Activated CD8-positive, alpha-beta memory T cell treated with anti-CD3 and anti-CD28 coated beads, Interleukin-2, amount 50 U/mL, for 24 hours (primary cell): ENCODE measurements at regions not wholly inside any gene's neighbourhood (a gene's known extent, or its start where the extent isn't known, plus 50 kb on each side); places are given as distances from the start of the nearest gene placed in this dataset.
"Not testable (repeated sequence)": the region's sequence is repeated elsewhere in the genome, so short reads cannot be mapped to it uniquely, and the experiment has no call there.

Source experiments
- DNase-seq: peaks from one replicate; pipeline ENCODE4 v3.0.0-alpha.2; 2020; ENCODE audit errors: extremely low read depth

DNA sequence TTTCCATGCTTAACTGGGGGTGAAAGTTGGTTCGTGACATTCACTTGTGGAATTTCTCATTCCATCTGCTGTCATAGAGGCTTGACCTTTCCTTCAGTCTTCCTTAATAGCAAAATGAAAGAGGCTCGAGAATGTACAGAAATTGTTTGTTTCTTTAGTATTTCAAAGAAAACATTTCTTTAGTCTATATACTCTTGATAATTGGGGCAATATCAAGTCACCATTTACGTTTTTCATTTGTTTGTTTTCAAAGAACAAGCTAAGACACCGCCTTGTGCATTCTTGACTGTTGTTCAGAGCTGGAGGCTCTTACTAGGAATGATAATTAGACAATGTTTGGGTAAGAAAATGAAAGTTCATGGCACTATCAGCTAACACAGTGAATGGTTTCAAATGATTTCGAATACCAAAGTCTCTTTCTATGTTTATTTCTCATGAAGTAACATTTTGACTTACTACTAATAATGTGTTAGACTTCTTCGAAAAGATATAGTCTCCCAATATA, 835.4 kb downstream of the SEMA5A start:
- no peak for DNase-seq

DNA sequence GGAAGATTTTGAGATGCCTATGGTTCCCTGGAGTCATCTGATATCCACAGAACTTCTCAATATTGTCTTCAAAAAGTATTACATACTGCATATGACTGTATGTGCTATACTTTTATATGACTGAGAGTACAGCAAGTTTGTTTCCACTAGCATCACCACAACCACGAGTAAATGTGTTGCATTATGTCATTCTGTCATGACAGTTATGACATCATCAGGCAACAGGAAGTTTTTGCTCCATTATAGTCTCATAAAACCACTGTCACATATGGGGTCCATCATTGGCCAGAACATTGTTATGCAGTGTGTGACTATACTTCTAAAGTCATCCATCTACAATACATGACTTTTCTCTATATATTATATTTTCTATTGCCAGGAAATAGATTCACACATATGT, 831.7 kb downstream of the SEMA5A start:
- no peak for DNase-seq

DNA sequence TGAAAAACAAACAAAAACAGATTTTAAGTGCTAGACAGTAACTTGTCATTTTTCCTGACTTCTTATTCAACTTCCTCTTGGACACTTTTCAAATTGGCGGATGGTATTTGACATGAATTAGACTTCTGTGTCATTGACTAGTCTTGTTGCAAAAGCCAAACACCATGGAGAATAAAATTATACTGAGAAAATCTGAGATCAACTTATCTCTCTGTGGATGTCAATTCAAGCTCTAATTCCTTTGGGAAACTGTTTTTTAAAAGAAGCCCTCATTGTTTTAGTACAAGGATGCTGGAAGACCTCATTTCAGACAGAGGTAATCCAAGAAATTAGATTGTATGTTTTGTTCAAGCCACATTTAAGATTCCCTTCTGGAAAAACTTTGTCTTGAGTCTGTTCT, 831.0 kb downstream of the SEMA5A start:
- no peak for DNase-seq

DNA sequence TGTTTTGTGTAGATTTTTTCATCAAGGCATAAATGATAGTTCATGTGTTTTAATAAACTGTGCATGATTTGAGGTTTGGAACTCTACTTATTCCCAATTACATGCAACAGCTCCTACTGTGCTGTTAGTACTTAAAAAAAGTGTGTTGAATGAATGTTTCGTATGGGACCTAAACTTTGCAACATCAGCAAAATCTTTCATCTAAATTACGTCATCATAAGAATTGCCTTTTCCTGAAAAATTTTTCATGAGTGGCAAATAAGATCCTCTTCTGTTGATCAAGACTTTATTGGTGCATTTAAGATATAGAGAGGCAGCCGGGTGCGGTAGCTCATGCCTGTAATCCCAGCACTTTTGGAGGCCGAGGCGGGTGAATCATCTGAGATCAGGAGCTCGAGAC, 826.1 kb downstream of the SEMA5A start:
- DNase-seq: no peak

DNA sequence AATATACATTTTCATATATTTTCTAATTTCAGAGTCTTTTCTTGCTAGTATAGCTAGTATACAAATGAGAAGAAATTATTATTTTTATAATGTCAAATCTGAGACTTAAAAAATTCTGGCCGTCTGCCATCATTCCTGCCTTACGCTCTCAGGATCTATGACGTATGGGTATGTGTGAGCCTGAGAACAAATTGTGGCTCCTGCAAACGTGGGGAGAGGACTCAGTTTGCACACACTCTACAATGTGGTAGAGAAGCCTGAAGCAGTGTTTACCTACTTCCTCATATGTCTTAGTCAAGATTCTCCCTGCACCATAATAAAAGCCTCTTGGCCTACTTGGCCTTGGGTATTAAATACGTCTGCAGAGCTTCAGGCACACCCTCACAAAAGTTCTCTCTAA, 825.4 kb downstream of the SEMA5A start:
- no peak for DNase-seq

DNA sequence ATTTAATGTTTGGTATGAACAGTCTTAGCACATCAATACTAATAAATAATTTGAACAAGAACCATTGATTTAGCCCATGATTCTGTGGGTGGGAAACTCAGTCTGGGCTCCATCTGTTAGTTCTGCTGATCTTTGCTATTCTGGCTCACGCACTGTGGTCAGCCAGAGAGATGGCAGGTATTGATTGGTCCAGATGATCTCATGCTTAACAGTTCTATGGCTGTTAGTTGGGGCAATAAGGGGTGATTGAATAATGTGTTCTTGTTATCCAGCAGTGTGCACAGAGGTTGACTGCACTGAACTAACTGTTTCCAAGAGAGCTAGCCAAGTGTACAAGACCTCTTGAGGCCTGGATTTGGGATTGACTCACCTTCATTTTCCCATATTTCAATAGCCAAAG, 824.3 kb downstream of the SEMA5A start:
- no peak for DNase-seq

DNA sequence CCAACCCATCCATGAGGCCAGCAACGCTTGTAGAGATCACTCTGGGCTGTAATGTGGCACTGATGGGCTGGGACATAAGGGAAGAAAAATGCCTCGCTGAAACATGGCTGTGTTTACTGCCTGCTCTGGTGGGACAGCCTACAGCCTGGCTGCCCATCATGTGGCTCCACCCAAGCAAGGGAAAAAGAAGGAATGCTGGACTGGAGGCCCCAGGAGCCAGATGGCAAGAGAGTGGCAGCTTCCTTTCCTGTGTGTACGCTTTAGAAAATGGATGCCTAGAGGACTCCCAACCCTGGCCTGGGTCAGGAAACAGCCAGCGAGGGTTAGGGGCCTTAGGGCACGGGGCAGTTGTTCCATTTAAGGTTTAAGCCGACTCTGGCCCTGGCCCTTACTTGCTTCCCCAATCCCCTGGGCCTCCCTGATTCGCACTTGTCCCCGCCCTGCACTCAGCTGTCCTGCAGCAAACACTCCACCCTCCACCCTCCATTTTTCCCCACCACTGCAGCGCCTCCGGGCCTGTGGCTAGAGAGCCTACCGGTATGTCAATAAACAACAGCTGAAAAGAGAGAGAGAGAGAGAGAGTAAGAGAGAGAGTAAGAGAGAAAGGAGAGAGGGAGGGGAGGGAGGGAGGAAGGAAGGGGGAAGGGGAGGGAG, 819.4 kb downstream of the SEMA5A start:
- no peak for DNase-seq

DNA sequence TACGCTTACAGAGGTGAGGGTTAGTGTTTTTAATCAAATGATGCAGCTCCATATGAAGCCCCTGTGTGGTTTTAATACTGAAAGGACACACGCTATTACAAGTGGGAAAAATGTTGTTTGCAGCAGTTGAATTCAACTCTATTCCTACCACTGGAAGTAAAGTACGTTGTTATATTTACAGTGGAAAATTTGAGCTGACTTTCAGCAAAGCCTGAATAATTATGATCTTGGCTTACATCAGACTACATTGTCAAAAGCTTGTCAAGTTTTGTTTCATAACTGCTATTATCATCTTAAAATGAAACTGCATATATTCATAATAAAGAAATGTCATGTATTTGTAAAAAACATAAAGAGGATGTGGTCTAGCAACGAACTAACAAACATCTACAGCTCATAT, 818.5 kb downstream of the SEMA5A start:
- DNase-seq: no peak

DNA sequence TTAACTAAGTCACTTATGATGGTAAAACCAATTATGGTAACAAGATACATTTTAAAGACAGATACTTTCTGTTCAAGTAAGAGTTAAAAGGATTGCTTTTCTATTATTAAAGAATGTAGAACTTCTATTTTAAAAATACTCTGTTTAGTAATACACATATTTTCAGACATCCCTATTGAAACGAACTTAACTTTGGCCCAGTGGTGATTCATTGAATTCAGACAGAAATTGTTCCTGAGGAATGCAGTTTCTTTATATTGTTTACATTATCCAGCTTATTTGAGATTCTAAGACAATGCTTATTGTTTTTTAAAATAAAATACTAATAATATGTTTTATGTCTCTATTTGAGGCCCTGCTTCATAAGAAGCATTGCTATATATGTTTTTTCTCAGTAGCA, 816.4 kb downstream of the SEMA5A start:
- DNase-seq: no peak

DNA sequence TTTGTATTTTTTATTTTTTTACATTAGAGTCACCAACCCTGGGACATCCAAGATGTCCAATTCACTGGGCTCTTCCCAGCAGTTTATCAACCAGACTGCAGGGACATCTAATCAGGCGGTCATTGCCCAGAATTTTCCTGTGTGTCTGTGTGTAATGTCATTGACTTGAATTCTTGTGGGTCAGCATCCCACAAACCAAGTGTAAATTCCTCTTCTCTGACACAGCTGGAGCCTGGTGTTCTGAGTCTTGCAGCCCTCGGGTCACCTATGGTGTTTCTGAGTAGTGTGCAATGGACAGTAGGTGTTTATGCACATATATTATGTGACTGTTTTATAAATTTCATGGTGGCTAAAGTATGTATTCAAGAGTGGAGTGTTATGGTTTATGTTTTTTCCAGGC, 815.7 kb downstream of the SEMA5A start:
- no peak for DNase-seq

DNA sequence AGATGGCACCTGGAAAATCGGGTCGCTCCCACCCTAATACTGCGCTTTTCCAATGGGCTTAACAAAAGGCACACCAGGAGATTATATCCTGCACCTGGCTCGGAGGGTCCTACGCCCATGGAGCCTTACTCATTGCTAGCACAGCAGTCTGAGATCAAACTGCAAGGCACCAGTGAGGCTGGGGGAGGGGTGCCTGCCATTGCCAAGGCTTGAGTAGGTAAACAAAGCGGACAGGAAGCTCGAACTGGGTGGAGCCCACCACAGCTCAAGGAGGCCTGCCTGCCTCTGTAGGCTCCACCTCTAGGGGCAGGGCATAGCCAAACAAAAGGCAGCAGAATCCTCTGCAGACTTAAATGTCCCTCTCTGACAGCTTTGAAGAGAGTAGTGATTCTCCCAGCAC, 814.8 kb downstream of the SEMA5A start:
- DNase-seq: not testable (repeated sequence)

DNA sequence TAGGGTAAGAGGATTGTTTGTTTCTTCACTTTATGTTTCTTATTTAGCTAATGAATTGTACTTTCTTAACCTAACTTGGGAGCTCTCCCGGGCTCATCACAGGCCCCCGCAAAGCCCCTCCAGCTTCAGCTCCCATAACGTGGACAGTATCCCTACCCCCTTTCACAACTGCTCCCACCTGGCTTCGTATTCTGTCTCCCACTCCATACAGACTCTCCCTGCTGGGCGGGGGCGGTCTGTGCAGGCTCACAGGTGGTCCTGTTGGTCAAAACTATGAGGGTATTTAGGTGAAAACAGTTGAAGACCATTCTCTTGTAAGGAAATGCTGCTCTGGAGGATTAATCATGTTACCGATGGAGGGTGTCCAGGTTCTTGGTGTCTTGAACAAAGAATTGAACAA, 805.3 kb downstream of the SEMA5A start:
- DNase-seq: no peak

DNA sequence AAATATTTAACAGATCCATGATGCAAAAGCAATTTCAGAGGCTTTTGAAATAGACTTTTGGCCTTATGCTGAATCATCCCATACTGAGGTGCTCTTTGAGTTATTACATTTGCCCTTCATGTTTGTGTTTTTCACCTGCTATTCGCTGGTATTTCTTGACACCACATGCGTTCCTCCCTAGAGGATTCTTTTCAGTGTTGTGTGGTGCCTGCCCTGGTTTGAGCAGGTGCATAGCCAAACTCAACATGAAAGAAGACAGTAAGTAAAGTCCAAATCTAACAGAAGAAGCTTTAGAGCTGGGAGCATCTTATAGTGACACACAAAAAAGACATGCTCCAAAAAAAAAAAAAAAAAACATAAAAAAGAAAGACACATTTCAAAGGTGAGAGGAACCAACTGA, 796.3 kb downstream of the SEMA5A start:
- no peak for DNase-seq

DNA sequence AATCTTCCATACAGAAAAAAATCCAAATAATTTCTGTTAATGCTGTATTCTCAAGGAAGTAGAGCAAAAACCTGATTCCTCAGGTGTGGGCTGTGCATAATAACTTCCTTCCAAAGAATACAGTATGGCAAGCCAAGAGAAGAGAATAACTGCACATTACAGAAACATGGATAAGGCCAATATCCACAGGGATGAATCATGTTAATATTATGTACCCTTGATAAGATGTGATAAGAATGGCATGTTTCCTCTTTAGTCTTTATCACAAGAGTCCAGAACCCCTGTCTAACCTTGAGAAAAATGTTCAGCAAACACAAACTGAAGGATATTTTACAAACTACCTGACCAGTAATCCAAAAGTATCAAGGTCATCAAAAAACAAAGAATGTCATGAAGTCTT, 795.8 kb downstream of the SEMA5A start:
- no peak for DNase-seq

DNA sequence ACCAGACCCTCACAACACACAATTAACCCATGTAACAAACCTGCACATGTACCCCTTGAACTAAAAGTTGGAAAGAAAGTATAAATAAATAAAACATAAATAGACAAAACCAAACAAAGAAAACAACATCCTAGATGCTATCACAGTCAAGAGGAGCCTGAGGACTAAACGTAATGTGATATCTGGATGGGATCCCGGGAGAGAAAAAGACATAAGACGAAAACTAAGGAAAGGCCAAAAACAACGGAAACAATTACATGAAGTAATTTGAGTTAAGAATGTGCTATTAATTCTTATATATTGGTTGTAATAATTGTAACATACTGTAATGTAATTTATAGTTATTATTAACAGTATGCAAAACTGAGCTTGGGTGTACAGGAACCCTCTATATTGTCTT, 793.9 kb downstream of the SEMA5A start:
- DNase-seq: no peak

DNA sequence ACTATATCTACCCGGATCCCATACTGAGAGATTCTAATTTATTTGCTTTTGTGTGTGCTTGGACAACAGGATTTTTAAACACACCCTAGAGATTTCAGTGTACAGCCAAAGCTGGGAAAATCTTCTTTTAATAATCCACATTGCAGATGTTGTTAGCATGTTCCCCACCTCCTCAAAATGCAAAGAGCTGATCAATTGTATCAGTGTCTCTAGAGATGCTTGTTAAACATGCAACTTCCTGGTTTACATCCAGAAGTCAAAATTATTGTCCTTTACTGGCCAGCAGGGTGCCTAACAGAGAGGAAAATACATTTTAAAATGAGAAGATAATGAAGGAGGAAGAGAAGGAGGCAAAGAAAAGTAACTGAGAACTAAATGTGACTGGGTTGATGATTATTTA, 793.3 kb downstream of the SEMA5A start:
- no peak for DNase-seq

DNA sequence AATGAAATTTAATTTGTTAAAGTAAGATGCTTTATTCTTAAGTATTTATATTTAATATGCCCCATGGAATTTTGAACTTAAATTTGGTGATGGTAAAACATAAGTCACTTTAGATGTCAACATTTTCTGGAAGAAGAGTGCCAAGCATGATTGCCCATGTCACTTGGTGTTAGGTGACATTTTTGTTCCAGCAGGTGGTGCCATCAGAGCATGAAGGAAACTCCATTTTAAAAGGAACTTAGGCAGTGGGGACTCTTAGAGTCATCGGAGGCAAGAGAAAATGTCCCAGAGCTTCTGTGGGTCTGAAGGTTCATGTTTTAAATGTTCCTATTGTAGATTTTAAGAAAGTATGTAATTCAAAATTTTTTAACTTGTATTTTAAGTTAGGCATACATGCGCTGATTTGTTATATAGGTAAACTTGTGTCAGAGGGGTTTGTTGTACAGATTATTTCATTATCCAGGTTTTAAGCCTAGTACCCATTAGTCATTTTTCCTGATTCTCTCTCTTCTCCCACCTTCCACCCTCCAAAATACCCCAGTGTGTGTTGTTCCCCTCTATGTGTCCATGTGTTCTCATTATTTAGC, 789.3 kb downstream of the SEMA5A start:
- DNase-seq: no peak

DNA sequence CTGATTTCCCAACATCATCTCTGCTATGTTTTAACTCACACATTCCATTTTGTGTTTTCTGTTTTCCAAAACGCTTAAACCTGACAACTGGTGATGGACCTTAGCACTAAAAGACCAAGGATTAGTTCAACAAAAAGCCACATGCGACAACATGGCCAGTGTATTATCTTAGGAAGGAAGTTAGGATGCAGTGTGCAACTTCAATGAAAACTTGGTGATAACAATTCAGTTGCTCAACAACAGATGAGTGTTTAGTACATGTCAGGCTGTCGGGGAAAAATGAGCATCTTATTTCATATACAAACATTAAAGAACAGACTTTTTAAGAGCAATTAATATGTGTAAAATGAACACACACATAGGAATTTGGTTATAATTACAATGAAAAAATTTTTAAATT, 780.0 kb downstream of the SEMA5A start:
- DNase-seq: no peak

DNA sequence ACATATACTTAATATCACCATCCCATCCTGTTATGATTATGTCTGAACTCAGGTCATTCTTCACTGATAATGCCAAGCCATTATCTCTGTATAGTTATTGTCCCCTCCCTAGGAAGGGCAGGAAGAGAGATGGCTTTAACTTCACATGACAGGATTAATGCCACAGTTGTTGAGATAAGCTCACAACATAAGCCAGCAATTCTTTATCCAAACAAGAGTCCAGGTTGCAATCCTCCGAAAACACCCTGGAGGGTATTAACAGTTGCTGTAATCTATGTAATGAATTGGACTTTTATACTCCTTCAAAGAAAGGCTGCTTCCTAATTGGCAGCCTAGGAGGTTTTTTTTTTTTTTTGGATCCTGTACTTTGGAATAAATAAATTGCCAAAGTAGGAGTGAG, 779.4 kb downstream of the SEMA5A start:
- no peak for DNase-seq

DNA sequence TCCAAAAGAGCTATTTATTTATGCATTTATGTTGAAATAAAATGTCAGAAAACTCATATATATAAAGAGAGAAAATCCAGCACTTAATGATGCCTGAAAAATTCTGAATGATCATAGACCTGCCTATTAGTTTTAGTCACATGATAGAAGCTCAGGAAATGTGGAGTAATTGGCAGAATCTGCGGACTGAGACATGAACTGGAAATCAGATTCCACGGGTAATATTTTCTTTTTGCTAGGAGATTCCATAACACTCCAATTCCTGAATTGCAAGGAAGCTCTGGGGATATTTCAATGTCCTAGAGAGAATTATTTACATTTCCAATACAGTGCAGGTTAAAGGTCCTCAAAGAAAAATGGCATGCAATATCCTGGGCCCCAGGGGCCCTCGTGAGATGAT, 778.8 kb downstream of the SEMA5A start:
- no peak for DNase-seq

DNA sequence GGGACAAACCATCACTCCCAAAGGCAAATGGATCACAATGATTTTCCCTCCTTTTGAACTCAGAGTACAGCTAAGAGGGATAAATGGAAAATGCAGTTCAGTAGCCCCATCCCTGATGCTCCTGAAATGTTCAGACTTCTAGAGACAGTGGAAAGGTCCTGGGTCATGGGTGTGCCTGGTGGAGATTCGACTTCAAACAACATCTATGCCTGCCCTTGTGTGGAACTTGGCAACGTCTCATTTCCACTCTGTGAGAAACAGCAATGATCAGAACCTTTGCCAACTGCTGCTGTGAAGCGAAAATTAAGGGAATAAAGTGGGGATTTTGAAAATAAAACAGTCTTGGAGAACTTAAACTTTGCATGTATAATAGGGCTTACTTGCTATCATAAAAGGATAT, 778.1 kb downstream of the SEMA5A start:
- DNase-seq: no peak

DNA sequence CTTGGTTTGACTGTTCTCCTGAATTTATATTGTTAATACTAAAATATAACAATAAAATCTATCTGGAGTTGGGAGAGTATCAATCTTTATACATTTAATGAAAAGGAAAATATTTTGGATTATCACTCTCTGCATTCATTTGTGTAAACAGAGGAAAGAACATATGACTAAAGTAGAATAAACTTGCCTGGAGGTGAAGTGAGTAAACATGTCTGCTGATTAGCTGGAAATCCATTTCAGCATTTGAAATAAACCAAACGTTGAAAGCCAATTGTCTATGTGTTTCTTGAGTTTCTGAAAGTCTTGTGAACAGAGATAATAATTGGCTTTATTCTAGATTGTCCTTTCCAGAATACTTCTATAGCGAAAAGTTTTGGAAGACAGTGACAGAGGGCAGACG, 776.2 kb downstream of the SEMA5A start:
- no peak for DNase-seq

DNA sequence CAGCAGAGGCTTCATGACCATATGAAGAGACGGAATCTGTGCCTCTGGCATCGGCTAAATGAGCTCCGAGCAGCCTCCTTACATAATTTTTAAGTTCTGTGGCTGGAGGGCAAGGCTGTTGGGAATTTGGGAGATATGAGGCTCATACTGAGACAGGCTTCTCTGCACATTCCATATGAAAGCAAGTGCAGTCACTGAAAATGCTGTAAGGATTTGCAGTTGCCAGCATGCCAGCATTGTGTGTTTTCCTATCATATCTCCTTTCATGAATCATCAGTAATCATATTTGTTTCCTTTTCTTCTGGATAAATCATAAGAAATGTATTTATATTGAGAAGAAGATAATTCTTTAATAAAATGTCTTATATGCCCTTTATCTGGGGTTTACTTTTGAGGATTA, 775.4 kb downstream of the SEMA5A start:
- DNase-seq: no peak

DNA sequence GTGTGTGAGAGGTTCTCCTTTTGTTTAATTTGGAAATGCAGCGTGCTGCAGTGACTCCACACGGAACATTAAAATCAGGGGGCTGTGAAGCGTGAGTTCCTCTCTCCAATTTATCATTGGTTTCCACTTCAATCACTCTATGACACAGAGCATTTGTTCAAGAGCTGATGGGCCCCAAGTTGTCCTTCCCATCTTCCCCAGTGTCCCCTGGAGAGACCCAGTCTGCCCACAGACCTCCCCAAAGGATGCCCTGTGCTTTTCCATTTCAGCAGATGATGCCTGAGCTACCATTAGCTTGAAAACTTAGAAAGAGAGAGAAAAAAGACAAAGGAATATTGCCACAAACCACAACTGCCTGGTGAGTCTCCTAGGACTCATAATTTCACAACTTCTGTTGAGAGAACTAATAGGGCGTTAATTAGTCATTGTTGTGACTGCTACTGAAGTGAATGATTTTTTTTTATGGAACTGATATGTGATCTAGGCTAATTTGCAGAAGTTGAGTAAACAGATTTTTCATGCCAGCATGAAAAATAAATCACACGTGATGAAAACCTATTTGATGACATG, 772.7 kb downstream of the SEMA5A start:
- no peak for DNase-seq
